ENCODE measurements at regions not wholly inside any gene's neighbourhood (a gene's known extent, or its start where the extent isn't known, plus 50 kb on each side); places are given as distances from the start of the nearest gene placed in this dataset.
"Not testable (repeated sequence)": the region's sequence is repeated elsewhere in the genome, so short reads cannot be mapped to it uniquely, and the experiment has no call there.

GRCh38 chr15:92848852-92849598, 51.1 kb upstream of the CHD2 start:
- no peak overlapping the region for H3K27ac ChIP-seq (ENCODE audit: low read depth, low read length)
- H3K36me3 ChIP-seq (ENCODE audit: low read length): no peaks in the 10 kb centered on the region
- no peak overlapping the region for H3K4me3 ChIP-seq (ENCODE audit: insufficient read depth, low read length, poor library complexity, severe bottlenecking)
- H3K9me3 ChIP-seq (ENCODE audit: insufficient read depth, low read length): no peaks in the 10 kb centered on the region; the same call in 1 of the 2 replicates
- peaks cover 5% of the 10 kb centered on the region; the same call in 1 of the 2 replicates for H3F3A ChIP-seq (ENCODE audit: insufficient read depth)
- H3K9me2 ChIP-seq (replicated peaks; ENCODE audit: insufficient read depth, low read length): no peaks in the 10 kb centered on the region
- H3K27me3 ChIP-seq (ENCODE audit: low read length): no peaks in the 10 kb centered on the region
- H3K4me2 ChIP-seq (ENCODE audit: low read depth, low read length, poor library complexity, severe bottlenecking): peak overlapping the region; percentile 18
- TF ChIP-seq EZH2phosphoT487 (conservative IDR thresholded peaks at IDR 0.05; ENCODE audit: low read length) (no peak), CTCF (IDR thresholded peaks at IDR 0.05; ENCODE audit: insufficient read depth, low read length, poor library complexity, severe bottlenecking) (no peak)
- H3K79me2 ChIP-seq (ENCODE audit: insufficient read depth, low read length): no peaks in the 10 kb centered on the region
- H4K20me1 ChIP-seq (ENCODE audit: low read depth, low read length): no peaks in the 10 kb centered on the region
- peak overlapping the region; percentile 31 for H2AFZ ChIP-seq (ENCODE audit: low read depth, low read length, severe bottlenecking)
- peak overlapping the region; percentile 40; the same call in 1 of the 2 replicates for H3K9ac ChIP-seq (ENCODE audit: low read length)

DNA sequence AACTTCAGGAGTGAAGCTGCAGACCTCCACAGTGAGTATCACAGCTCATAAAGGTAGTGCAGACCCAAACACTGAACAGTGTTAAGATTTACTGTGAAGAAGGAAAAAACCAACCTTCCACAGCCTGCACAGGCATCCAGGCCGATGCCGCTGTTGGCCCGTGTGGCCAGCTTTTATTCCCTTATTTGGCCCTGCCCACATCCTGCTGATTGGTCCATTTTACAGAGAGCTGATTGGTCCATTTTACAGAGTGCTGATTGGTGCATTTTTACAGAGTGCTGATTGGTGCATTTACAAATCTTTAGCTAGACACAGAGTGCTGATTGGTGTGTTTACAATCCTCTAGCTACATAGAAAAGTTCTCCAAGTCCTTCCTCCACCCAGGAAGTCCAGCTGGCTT, 49.9 kb upstream of the CHD2 start:
- not testable (repeated sequence) for H2AFZ ChIP-seq (ENCODE audit: low read depth, low read length, severe bottlenecking); H3F3A ChIP-seq (ENCODE audit: insufficient read depth)

More for the DNA sequence above, 49.9 kb upstream of the CHD2 start:
- not testable (repeated sequence) for H3K79me2 ChIP-seq (ENCODE audit: insufficient read depth, low read length); H3K9me2 ChIP-seq (replicated peaks; ENCODE audit: insufficient read depth, low read length); H3K9me3 ChIP-seq (ENCODE audit: insufficient read depth, low read length); H3K27ac ChIP-seq (ENCODE audit: low read depth, low read length); H4K20me1 ChIP-seq (ENCODE audit: low read depth, low read length); H3K27me3 ChIP-seq (ENCODE audit: low read length); H3K4me2 ChIP-seq (ENCODE audit: low read depth, low read length, poor library complexity, severe bottlenecking); H3K36me3 ChIP-seq (ENCODE audit: low read length); H3K9ac ChIP-seq (ENCODE audit: low read length); H3K4me3 ChIP-seq (ENCODE audit: insufficient read depth, low read length, poor library complexity, severe bottlenecking)

Measured in SU-DHL-6 (cell line).